Motor neuron (in vitro differentiated cells): ENCODE measurements at regions not wholly inside any gene's neighbourhood (a gene's known extent, or its start where the extent isn't known, plus 50 kb on each side); places are given as distances from the start of the nearest gene placed in this dataset.
A peak's percentile ranks its signal among the peaks of the same experiment; 100 is the strongest.
"Not testable (repeated sequence)": the region's sequence is repeated elsewhere in the genome, so short reads cannot be mapped to it uniquely, and the experiment has no call there.

Experiments used
- ATAC-seq, 8 experiments: fragments of 200-7000 bp; cut with Tn5 transposase; replicated peaks in 6 of 8; 2 replicates each; pipeline ENCODE4 v1.8.0; 2021; ENCODE audit warnings: mild to moderate bottlenecking in 8 of 8, moderate library complexity in 8 of 8
- H3K27ac ChIP-seq, 2 donors: fragments of 250-450 bp; sonication (Bioruptor Pico); 2 replicates each; pipeline ENCODE4 v1.9.0; 2021; ENCODE audit warnings: antibody characterized with exemption in 2 of 2, mild to moderate bottlenecking in 2 of 2, moderate library complexity in 1 of 2
- H3K4me1 ChIP-seq, 2 donors: fragments of 250-450 bp; sonication (Bioruptor Pico); replicated peaks in 1 of 2; 2 replicates each; pipeline ENCODE4 v1.6.1; 2021; ENCODE audit warnings: antibody characterized with exemption in 2 of 2, mild to moderate bottlenecking in 2 of 2, moderate library complexity in 1 of 2
- H3K4me3 ChIP-seq, 5 donors: fragments of 250-450 bp; sonication (Bioruptor Pico); 2 replicates each; pipeline ENCODE4 v1.9.0; 2021; ENCODE audit warnings: antibody characterized with exemption in 5 of 5, mild to moderate bottlenecking in 5 of 5, moderate library complexity in 4 of 5
- WGBS, 10 experiments: fragments of 450-650 bp; shearing (Covaris generic); methylation state at CpG; one replicate each; pipeline ENCODE4 v1.0.0; 2022; 5-methylcytosine and 5-hydroxymethylcytosine counted together
- in situ Hi-C, 9 experiments: fragments of 400-800 bp; cut with MboI; loops; one replicate each; pipeline ENCODE4 v1.15.0; 2021; ENCODE audit warnings: low sequenced_read_pairs in 9 of 9, low pct_unique_long_range_greater_than_20kb in 2 of 9; ENCODE audit not compliant: unreplicated experiment in 9 of 9

DNA sequence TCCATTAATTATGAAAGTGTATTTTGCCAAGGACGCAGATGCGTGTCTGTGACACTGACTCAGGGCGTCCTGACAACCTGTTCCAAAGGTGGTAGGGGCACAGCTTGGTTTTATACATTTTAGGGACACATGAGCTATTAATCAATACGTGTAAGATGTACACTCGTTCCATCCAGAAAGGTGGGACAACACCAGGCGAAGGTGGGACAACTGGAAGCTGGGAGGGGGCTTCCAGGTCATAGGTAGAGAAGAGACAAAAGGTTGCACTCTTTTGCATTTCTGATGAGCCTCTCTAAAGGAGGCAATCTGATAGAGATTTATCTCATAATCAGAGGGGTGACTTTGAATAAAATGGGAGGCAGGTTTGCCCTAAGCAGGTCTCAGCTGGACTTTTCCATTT lies 82.7 kb upstream of the ZNF746 start:
- no peak for ATAC-seq
- 87 to 100% (median 100%) methylated on average over 1 to 6 of the region's 6 CpGs; no CpG with 5 or more reads in 2 of the 10 experiments for WGBS, 10 experiments

DNA sequence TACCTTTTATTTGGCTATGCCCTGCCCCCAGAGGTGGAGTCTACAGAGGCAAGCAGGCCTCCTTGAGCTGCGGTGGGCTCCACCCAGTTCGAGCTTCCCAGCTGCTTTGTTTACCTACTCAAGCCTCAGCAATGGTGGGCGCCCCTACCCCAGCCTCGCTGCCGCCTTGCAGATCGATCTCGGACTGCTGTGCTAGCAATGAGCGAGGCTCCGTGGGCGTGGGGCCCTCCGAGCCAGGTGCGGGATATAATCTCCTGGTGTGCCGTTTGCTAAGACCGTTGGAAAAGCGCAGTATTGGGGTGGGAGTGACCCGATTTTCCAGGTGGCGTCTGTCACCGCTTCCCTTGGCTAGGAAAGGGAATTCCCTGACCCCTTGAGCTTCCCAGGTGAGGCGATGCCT lies 81.8 kb upstream of the ZNF746 start:
- WGBS, 10 experiments, result 100% methylated on average over 1 to 2 of the region's 19 CpGs; no CpG with 5 or more reads in 8 of the 10 experiments
- H3K4me3 ChIP-seq, H3K4me1 ChIP-seq, in situ Hi-C loops, H3K27ac ChIP-seq, ATAC-seq: not testable (repeated sequence)

More for the DNA sequence above, 82.7 kb upstream of the ZNF746 start:
- Histone ChIP-seq H3K4me3 (no peak overlapping the region), H3K4me1 (no peaks in the 10 kb centered on the region), H3K27ac (no peak overlapping the region)
- in situ Hi-C loops, result no loop called here

DNA sequence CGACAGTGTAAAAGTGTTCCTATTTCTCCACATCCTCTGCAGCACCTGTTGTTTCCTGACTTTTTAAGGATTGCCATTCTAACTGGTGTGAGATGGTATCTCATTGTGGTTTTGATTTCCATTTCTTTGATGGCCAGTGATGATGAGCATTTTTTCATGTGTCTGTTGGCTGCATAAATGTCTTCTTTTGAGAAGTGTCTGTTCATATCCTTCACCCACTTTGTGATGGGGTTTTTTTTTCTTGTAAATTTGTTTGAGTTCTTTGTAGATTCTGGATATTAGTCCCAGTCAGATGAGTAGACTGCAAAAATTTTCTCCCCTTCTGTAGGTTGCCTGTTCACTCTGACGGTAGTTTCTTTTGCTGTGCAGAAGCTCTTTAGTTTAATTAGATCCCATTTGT lies 76.8 kb upstream of the ZNF746 start:
- ATAC-seq, H3K4me3 ChIP-seq, H3K4me1 ChIP-seq, in situ Hi-C loops, H3K27ac ChIP-seq: not testable (repeated sequence)
- 100% methylated on average over 1 of the region's 2 CpGs; no CpG with 5 or more reads in 5 of the 10 experiments for WGBS, 10 experiments

DNA sequence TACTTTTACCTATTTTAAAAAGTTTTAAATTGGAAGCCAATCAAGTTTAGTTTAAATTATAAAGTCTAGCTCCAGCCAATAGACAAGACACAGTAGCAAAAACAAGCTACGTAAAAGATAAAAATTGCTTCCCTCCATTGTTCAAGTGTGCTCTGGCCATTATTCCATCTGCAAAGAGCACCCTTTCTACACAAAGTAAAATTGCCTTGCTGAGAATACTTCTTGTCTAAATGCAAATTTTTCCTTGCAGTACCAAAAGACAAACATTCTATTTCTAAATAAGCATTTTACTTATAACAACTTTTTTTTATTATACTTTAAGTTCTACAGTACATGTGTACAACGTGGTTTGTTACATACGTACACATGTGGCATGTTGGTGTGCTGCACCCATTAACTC lies 75.9 kb upstream of the ZNF746 start:
- ATAC-seq, result no peak

DNA sequence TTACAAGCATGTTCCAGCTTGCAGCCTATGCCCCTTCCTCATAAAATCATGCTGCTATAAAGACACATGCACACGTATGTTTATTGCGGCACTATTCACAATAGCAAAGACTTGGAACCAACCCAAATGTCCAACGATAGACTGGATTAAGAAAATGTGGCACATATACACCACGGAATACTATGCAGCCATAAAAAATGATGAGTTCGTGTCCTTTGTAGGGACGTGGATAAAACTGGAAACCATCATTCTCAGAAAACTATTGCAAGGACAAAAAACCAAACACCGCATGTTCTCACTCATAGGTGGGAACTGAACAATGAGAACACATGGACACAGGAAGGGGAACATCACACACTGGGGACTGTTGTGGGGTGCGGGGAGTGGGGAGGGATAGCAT lies 75.3 kb upstream of the ZNF746 start:
- H3K4me3 ChIP-seq, in situ Hi-C loops, H3K27ac ChIP-seq, ATAC-seq, H3K4me1 ChIP-seq: not testable (repeated sequence)
- 95 to 100% (median 99%) methylated on average over 2 to 6 of the region's 8 CpGs; no CpG with 5 or more reads in 6 of the 10 experiments for WGBS, 10 experiments

More for the DNA sequence above, 75.9 kb upstream of the ZNF746 start:
- no peak overlapping the region for H3K4me3 ChIP-seq
- 50 to 100% (median 97%) methylated on average over 1 to 3 of the region's 3 CpGs; no CpG with 5 or more reads in 2 of the 10 experiments for WGBS, 10 experiments
- in situ Hi-C loops, result no loop called here
- no peak overlapping the region for H3K27ac ChIP-seq
- H3K4me1 ChIP-seq, result no peaks in the 10 kb centered on the region

DNA sequence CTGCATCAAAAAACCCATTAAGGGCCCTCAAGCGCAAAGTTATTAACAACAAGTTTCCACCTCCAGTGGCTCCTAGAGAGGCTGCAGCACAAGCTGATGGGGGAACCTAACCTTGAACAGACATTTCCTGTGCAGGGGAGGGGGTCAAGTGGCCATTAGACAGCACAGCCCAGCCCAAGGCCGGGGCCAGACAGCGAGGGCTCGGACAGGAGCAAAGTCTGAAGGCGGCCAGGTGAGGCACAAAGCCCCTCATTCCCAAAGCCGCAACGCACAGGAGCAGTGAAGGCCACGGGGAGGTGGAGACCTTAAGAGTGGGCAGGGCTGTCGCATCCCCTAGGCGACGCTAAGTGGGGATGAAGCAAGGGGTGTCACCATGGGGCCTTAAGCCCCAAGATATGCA lies 73.2 kb upstream of the ZNF746 start:
- in situ Hi-C loops, result no loop called here
- Histone ChIP-seq H3K27ac (no peak overlapping the region), H3K4me1 (no peaks in the 10 kb centered on the region), H3K4me3 (no peak overlapping the region)
- ATAC-seq, result no peak
- 90 to 100% (median 100%) methylated on average over 1 to 7 of the region's 11 CpGs; no CpG with 5 or more reads in 1 of the 10 experiments for WGBS, 10 experiments

DNA sequence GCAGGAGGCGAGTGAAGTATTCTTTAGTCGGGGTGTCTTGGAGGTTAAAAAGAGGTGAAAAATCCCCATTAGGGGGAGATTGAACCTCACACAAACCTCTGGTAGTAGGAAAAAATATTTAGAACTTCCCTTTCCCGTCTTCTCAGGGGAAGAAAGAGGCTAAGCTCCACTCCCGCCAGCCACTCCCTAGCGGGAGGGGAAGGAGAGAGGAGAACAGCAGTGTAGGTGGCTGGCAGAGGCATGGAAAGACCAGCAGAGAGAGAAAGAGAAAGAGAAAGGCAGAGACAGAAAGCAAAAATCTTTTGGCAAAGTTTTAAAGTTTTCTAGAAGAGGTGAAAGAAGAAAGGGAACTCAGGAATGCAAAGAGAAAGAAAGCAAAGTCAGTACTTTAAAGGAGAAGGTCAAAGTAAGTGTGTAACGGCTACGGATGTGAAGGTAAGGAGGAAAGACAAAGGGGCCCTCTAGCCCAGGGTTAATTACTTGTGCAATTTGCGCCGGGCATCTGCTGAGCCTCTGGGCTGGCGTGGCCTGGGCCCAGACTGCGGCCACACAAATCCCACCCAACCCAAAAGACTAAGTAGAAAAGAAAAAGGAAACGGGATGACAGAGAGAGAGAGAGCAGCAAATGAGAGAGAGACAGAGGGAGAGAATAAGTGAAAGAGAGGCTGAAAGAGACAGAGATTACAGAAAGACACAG lies 72.3 kb upstream of the ZNF746 start:
- H3K4me3 ChIP-seq, result no peak overlapping the region
- no peak for ATAC-seq
- H3K27ac ChIP-seq, result no peak overlapping the region
- H3K4me1 ChIP-seq, result no peaks in the 10 kb centered on the region
- in situ Hi-C loops, result no loop called here
- 87 to 100% (median 95%) methylated on average over 6 to 11 of the region's 12 CpGs for WGBS, 10 experiments

DNA sequence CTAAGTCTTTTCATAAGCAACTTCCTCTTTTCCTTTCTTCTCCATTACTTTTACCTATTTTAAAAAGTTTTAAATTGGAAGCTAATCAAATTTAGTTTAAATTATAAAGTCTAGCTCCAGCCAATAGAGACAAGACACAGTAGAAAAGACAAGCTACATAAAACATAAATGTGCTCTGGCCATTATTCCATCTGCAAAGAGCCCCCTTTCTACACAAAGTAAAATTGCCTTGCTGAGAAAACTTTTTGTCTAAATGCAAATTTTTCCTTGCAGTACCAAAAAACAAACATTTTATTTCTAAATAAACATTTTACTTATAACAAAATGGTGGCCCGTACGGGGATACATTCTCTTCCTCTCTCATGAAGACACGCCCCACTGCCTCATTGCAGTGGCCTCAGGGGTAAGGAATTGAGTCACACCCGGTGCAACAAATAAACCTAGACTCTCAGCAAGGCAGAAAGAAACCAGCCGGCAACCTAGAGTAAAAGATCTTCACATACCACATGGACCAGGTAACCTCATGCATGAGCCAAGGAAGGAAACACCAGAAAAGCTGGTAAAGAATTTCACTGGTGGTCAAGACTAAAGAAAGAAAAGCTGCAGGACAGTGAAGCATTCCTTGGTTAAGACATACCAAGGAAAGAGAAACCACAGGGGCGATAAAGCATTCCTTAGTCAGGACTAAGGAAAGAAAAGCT lies 71.6 kb upstream of the ZNF746 start:
- Histone ChIP-seq H3K27ac (no peak overlapping the region), H3K4me3 (no peak overlapping the region), H3K4me1 (no peaks in the 10 kb centered on the region)
- no peak for ATAC-seq
- in situ Hi-C loops, result no loop called here
- WGBS, 10 experiments, result 81 to 100% (median 98%) methylated on average over 1 to 6 of the region's 6 CpGs; no CpG with 5 or more reads in 1 of the 10 experiments

DNA sequence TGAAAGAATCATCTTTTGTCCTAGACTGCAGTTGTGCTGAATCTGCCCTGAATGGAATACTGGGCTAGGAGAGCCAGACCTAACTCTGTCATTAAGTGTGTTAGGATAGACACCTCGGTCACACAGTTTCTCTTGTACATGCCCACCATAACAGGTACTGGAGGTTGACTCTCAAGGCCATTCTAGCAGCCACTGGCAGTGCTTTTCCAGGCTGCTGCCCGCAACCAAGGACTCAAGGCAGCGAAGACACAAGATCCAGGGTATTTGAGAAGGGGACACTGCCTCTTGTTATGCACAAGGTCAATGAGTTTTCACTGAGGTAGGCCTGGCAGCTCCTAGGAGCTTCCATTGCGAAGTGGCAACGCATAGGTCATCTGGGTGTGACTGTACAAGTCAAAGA lies 70.6 kb upstream of the ZNF746 start:
- Histone ChIP-seq H3K27ac (no peak overlapping the region), H3K4me1 (no peaks in the 10 kb centered on the region), H3K4me3 (no peak overlapping the region)
- ATAC-seq, result no peak
- in situ Hi-C loops, result no loop called here
- 89 to 100% (median 100%) methylated on average over 1 to 4 of the region's 5 CpGs; no CpG with 5 or more reads in 3 of the 10 experiments for whole genome bisulfite sequencing, 10 experiments

DNA sequence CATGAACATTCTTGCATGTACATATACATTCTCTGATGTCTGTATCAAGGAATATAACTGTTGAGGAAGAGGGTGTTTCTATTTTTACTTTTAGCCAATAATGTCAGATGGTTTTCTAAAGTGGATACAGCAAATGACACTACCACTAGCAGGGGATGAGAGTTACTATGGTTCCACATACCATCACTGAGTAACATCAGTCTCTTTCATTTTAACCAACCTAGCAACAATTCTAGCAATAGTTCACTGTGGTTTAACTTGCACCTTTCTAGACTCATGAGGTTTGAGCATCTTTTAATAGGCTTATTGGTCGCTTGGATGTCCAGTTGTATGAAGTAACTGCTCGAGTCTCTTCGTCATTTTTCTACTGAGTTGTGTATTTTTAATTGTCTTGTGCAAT lies 68.5 kb upstream of the ZNF746 start:
- in situ Hi-C loops, result no loop called here
- no peak for ATAC-seq
- 75 to 100% (median 100%) methylated on average over 1 to 3 of the region's 3 CpGs; no CpG with 5 or more reads in 1 of the 10 experiments for WGBS, 10 experiments
- Histone ChIP-seq H3K4me3 (no peak overlapping the region), H3K4me1 (no peaks in the 10 kb centered on the region), H3K27ac (no peak overlapping the region)

DNA sequence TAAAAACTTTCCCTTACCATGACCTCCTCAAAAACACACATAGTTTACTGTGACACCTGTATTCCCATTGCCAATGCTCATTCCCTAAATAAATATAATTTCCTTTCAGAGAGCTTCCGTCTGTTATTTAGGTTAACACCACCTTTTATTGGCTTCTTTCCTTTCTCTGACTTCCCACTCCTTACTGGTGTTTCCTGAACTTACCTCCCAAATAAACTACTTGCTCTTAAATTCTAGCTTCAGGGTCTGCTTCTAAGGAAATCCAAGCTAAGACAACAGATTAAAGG lies 67.4 kb upstream of the ZNF746 start:
- no peaks in the 10 kb centered on the region for H3K4me1 ChIP-seq
- in situ Hi-C loops, result no loop called here
- H3K27ac ChIP-seq, result no peak overlapping the region
- no peak for ATAC-seq
- H3K4me3 ChIP-seq, result no peak overlapping the region
- WGBS, 10 experiments, result 89 to 100% (median 100%) methylated on average over 1 of the region's 1 CpG; no CpG with 5 or more reads in 2 of the 10 experiments

DNA sequence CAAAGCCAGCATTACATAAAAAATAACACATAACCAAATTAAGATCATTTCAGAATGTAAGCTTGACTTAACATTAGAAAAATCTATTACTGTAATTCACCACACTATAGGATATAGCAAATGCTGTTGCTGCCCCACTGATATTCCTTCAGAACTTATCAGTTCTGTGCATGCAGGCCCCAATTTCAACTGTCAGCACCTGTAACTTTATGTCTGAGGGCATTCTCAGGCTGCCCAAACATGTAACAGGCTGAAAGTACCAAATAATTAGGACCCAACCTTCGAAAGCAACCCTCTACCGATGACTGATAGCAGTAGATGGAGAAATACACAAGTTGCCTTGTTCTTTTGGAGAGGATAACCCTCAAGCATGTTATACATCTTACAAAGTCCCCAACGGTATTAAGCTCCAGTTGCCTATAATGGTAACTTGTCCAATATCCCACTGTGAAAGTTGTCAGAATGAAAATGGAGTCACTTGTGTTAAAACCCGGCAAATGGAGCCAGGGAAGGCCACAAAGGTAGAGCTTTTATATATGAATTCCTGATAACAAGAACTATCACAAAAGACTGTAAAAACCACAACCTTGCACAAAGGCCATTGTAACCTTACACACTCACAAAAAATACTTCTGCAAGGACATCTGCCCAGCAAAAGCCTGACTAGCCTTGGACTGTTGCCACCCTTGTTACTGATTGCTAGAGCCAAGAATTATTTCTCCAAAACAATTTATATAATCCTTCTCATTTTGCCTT lies 66.9 kb upstream of the ZNF746 start:
- ATAC-seq, result no peak
- H3K4me1 ChIP-seq, result no peaks in the 10 kb centered on the region
- 80 to 100% (median 88%) methylated on average over 2 to 4 of the region's 4 CpGs; no CpG with 5 or more reads in 4 of the 10 experiments for WGBS, 10 experiments
- no peak overlapping the region for H3K27ac ChIP-seq
- in situ Hi-C loops, result no loop called here
- H3K4me3 ChIP-seq, result no peak overlapping the region

DNA sequence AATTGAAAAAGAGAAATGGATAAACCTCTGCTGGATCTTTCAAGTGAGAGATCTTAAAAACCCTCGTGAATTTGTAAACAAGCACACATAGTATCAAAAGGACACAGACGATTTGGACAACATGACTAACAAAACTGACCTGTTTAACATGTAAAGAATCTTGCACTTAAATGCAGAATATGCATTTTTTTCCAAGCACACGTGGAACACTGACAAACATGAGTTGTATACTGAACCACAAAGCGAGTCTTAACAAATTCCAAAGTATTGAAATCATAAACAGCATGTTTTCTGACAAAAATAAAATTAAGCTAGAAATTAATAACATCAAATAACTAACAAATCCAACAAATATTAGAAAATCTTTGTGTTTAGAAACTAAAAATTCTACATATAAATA lies 65.0 kb upstream of the ZNF746 start:
- peak in 3 of 8 experiments; percentile 32 to 62 (median 44) for ATAC-seq
- Histone ChIP-seq H3K4me3 (no peak overlapping the region), H3K27ac (no peak overlapping the region), H3K4me1 (no peaks in the 10 kb centered on the region)
- in situ Hi-C loops, result no loop called here
- whole genome bisulfite sequencing, 10 experiments, result 11 to 100% (median 86%) methylated on average over 1 to 4 of the region's 4 CpGs
